Motor neuron (in vitro differentiated cells): ENCODE measurements at regions not wholly inside any gene's neighbourhood (a gene's known extent, or its start where the extent isn't known, plus 50 kb on each side); places are given as distances from the start of the nearest gene placed in this dataset.

Experiments used
- ATAC-seq, 8 experiments: fragments of 200-7000 bp; cut with Tn5 transposase; replicated peaks in 6 of 8; 2 replicates each; pipeline ENCODE4 v1.8.0; 2021; ENCODE audit warnings: mild to moderate bottlenecking in 8 of 8, moderate library complexity in 8 of 8
- H3K27ac ChIP-seq, 2 donors: fragments of 250-450 bp; sonication (Bioruptor Pico); 2 replicates each; pipeline ENCODE4 v1.9.0; 2021; ENCODE audit warnings: antibody characterized with exemption in 2 of 2, mild to moderate bottlenecking in 2 of 2, moderate library complexity in 1 of 2
- H3K4me1 ChIP-seq, 2 donors: fragments of 250-450 bp; sonication (Bioruptor Pico); replicated peaks in 1 of 2; 2 replicates each; pipeline ENCODE4 v1.6.1; 2021; ENCODE audit warnings: antibody characterized with exemption in 2 of 2, mild to moderate bottlenecking in 2 of 2, moderate library complexity in 1 of 2
- H3K4me3 ChIP-seq, 5 donors: fragments of 250-450 bp; sonication (Bioruptor Pico); 2 replicates each; pipeline ENCODE4 v1.9.0; 2021; ENCODE audit warnings: antibody characterized with exemption in 5 of 5, mild to moderate bottlenecking in 5 of 5, moderate library complexity in 4 of 5
- WGBS, 10 experiments: fragments of 450-650 bp; shearing (Covaris generic); methylation state at CpG; one replicate each; pipeline ENCODE4 v1.0.0; 2022; 5-methylcytosine and 5-hydroxymethylcytosine counted together
- in situ Hi-C, 9 experiments: fragments of 400-800 bp; cut with MboI; loops; one replicate each; pipeline ENCODE4 v1.15.0; 2021; ENCODE audit warnings: low sequenced_read_pairs in 9 of 9, low pct_unique_long_range_greater_than_20kb in 2 of 9; ENCODE audit not compliant: unreplicated experiment in 9 of 9

DNA sequence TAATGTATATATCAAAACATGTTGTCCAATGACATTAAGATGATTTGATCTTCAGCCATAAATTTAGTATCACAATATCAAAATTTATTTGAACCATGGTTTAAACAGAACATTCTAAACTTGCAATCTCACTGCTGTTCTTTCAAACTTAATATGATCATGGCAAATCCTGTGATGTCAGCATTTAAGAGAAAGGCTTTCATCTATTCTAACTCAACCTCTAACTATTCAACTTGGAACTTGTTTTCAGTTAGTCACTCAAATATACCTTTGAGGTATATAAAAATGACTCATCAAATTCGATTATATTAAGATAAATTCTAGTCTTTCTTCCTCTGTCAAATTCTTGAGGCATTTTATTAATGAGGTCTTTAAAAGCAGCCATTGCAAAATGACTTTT is 747.0 kb upstream of the FLRT2 start:
- ATAC-seq = no peak
- H3K27ac ChIP-seq = no peak overlapping the region
- no peaks in the 10 kb centered on the region for H3K4me1 ChIP-seq
- in situ Hi-C loops = no loop called here
- WGBS, 10 experiments = 0 to 40% (median 0%) methylated on average over 1 of the region's 1 CpG; no CpG with 5 or more reads in 1 of the 10 experiments
- H3K4me3 ChIP-seq = no peak overlapping the region

DNA sequence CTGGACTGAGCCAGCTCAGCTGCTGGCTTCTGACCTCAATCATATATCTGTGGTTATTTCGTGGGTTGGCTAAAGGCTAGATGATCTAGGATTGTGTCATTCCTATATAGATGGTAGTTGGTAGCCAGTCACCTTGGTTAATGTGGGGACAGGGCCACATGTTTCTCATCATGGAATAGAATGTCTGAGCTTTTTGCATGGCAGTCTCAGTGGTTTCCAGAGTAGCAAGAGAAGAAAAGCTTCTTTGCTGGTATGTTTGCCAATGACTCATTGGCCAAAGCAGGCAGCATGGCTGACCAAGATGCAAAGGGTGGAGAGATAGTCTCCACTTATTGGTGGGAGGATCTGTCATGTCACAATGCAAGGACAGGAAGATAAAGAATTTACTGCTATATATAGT is 746.4 kb upstream of the FLRT2 start:
- no peak overlapping the region for H3K27ac ChIP-seq
- H3K4me3 ChIP-seq = no peak overlapping the region
- WGBS, 10 experiments = 0 to 91% (median 62%) methylated on average over 1 of the region's 1 CpG; no CpG with 5 or more reads in 4 of the 10 experiments
- H3K4me1 ChIP-seq = no peaks in the 10 kb centered on the region
- ATAC-seq = no peak
- in situ Hi-C loops = no loop called here

DNA sequence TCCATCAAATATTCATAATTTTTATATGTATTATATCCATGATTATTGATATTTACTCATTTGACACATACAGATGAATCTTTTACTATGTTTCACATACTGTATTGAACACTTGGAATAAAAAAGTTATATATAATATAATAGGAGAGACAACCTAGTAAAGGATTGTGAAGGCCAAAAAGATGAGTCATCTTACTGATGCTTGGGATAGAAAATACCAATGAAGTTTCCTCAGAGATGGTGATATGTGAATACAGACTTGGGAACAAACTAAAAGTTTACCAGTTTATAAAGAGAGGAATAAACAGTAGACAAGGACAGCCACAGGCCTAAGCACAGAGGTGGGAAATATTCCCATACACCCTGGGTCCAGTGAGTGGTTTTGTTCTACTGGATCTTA is 743.9 kb upstream of the FLRT2 start:
- no peak for ATAC-seq
- Histone ChIP-seq H3K4me1 (no peaks in the 10 kb centered on the region), H3K4me3 (no peak overlapping the region), H3K27ac (no peak overlapping the region)
- in situ Hi-C loops = no loop called here

DNA sequence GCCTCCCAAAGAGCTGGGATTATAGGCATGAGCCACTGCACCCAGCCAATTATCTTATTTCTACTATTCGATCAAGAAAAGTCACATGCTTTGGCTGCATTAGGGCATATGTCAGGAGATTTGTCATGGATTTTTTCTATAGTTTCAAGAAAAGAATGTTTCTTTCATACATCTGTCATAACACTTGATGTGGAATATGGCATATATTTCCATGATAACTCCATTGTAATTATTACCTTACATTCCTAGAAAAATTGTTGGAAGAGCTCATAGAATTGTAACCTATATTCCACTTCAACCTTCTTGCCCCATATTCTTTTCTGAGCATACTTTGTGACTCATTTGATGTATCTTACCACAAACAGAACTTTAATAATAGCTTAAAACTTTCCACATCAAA is 740.9 kb upstream of the FLRT2 start:
- H3K27ac ChIP-seq = no peak overlapping the region
- H3K4me1 ChIP-seq = no peaks in the 10 kb centered on the region
- WGBS, 10 experiments = 0 to 100% (median 83%) methylated on average over 1 of the region's 1 CpG; no CpG with 5 or more reads in 5 of the 10 experiments
- no peak overlapping the region for H3K4me3 ChIP-seq
- in situ Hi-C loops = no loop called here
- ATAC-seq = no peak

DNA sequence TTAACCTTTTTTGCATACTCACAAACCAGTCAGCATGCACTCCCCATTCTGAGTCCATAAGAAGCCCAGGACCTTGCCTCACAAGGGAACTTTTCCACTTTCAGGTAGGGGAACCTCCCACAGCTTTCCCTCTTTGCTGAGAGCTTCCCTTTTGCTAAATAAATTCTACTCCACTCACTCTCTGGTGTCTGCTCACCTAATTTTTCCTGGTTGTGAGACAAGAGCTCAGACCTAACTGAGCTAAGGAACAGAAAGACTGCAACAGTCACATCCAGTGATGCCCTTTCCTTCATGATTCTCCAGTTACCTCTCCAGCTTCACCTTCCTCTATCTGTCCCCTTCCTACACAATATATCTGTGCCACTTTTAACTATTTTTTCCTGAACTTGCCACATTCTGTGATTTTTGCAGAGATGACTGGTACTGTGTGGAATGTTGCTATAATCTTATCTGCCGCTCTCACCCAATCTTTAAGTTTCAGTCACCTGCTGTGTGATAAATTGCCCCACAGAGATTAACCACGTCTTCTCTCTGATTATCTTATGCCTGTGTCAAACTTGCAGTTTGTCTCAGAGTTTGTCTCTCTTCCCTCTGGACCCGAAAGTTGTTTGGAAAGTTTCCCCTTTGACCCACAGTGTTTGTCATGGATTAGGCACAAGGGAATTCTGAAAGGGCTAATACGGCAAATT is 737.1 kb upstream of the FLRT2 start:
- in situ Hi-C loops = no loop called here

DNA sequence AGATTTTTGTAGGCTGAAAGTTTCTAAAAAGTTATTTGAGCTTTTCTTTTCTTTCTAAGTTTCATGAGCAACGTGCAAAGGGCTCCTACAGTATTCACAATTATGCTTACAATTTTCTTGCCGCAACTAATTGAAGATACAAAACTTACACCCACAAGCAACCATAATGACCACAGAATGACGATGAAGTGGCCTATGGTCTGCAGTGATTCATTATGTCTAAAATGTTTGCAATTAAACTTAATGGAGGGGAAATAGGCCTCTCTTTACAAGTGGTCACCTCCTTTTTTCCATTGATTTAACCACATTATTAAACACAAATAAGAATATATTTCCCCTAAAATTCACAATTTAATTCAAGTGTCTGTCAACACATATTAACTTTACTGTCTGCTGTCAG is 732.6 kb upstream of the FLRT2 start:
- Histone ChIP-seq H3K4me1 (no peaks in the 10 kb centered on the region), H3K27ac (no peak overlapping the region), H3K4me3 (no peak overlapping the region)
- 54 to 100% (median 82%) methylated on average over 1 to 3 of the region's 3 CpGs for WGBS, 10 experiments
- in situ Hi-C loops = no loop called here
- ATAC-seq = no peak

More for the DNA sequence above, 737.1 kb upstream of the FLRT2 start:
- no peak overlapping the region for H3K4me3 ChIP-seq
- ATAC-seq = no peak
- H3K27ac ChIP-seq = no peak overlapping the region
- 0 to 92% (median 66%) methylated on average over 1 to 4 of the region's 4 CpGs; no CpG with 5 or more reads in 2 of the 10 experiments for WGBS, 10 experiments
- H3K4me1 ChIP-seq = no peaks in the 10 kb centered on the region

DNA sequence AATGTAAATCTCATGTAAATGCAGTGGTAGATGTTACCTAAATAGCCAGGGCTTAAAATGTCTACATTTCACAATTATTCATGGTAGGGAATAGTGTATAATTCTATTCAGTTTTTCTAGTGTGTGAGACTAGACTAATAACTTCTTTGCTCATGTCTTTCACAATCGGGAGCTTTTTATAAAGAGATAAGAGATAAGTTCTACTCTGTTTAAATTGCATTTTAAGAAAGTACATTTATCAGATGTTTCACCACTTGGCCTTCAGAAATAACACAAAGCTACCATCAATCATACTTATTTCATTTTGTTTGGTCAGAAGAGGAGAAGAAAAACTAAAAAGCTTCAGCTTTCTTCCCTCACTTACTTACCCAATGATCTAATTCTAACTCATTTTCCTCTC is 725.5 kb upstream of the FLRT2 start:
- no peak overlapping the region for H3K27ac ChIP-seq
- ATAC-seq = no peak
- no peak overlapping the region for H3K4me3 ChIP-seq
- in situ Hi-C loops = no loop called here
- 13 to 100% (median 78%) methylated on average over 1 of the region's 1 CpG; no CpG with 5 or more reads in 2 of the 10 experiments for WGBS, 10 experiments
- no peaks in the 10 kb centered on the region for H3K4me1 ChIP-seq

DNA sequence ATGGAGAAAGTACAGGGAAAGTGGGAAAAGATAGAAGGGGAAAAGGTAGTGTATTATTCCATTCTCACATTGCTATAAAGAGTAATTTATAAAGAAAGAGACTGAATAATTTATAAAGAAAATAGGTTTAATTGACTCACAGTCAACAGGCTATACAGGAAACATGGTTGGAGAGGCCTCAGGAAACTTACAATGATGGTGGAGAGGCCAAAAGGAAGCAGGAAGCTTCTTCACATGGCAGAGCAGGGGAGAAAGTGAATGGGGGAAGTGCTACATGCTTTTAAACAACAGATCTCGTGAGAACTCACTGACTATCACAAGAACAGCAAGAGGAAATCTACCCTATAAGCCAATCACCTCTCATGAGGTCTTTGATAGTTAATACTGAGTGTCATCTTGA is 725.0 kb upstream of the FLRT2 start:
- no peak overlapping the region for H3K27ac ChIP-seq
- H3K4me3 ChIP-seq = no peak overlapping the region
- ATAC-seq = no peak
- 17 to 91% (median 50%) methylated on average over 1 of the region's 1 CpG; no CpG with 5 or more reads in 3 of the 10 experiments for whole genome bisulfite sequencing, 10 experiments
- in situ Hi-C loops = no loop called here
- no peaks in the 10 kb centered on the region for H3K4me1 ChIP-seq

DNA sequence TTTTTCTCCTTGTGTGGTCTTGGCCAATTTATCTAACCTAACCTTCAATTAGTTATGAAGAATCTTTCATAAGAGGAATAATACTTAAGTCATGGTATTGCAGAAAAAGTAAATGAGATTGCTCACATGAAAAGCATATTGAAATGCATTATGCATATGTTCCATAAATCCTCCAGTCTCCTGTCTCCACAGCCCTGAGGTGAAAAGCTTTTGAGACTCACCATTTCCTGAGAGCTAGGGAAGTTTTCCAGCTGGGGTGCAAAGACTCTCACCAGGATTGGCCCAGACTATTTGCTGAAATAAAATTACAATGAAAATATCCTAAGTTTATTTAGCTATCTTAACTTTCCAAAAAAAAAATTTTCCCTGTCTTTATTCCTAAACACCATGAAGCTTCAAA is 723.8 kb upstream of the FLRT2 start:
- Histone ChIP-seq H3K4me1 (no peaks in the 10 kb centered on the region), H3K4me3 (no peak overlapping the region), H3K27ac (no peak overlapping the region)
- no peak for ATAC-seq
- in situ Hi-C loops = no loop called here

DNA sequence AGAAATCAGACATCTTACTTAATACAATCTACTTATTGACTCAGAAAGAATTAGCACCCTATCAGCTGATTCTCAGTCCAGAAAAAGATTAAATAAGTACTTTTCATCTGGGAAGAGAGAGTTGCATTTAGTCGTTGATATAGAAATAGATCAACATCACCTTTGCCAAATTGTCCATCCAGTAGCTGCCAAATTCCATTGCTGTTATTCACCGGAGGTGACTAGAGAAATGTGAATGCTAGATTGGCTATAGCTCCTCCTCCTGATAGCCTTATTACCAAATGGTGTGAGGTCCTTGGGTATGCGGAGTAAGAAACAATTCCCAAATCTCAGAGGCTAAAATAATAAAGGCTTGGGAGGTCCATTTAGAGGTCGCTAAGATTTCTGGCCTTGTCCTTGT is 723.3 kb upstream of the FLRT2 start:
- in situ Hi-C loops = no loop called here
- no peak overlapping the region for H3K27ac ChIP-seq
- ATAC-seq = no peak
- no peak overlapping the region for H3K4me3 ChIP-seq
- H3K4me1 ChIP-seq = no peaks in the 10 kb centered on the region
- 30 to 100% (median 93%) methylated on average over 2 to 4 of the region's 4 CpGs; no CpG with 5 or more reads in 1 of the 10 experiments for WGBS, 10 experiments

DNA sequence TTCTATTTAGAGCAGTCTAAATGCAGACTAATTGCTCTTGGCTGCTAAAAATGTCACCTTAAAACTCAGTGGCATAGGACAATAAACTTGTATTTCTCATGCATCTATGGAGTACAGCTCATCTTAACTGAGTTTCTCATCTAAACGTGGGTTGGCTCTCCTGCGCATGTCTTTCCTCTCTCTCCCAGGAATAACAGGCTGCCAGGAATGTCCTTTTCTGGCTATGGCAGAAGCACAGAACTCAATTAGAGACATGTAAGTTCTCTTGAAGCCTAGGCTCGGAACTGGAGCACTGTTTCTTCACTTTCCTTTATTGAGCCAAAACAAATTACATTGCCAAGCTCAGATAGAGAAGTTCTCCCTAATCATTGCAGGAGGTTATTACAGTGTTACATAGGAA is 722.3 kb upstream of the FLRT2 start:
- in situ Hi-C loops = no loop called here
- no peak for ATAC-seq
- no peaks in the 10 kb centered on the region for H3K4me1 ChIP-seq
- H3K4me3 ChIP-seq = no peak overlapping the region
- no peak overlapping the region for H3K27ac ChIP-seq
- WGBS, 10 experiments = 0 to 100% (median 74%) methylated on average over 1 to 3 of the region's 3 CpGs; no CpG with 5 or more reads in 2 of the 10 experiments

DNA sequence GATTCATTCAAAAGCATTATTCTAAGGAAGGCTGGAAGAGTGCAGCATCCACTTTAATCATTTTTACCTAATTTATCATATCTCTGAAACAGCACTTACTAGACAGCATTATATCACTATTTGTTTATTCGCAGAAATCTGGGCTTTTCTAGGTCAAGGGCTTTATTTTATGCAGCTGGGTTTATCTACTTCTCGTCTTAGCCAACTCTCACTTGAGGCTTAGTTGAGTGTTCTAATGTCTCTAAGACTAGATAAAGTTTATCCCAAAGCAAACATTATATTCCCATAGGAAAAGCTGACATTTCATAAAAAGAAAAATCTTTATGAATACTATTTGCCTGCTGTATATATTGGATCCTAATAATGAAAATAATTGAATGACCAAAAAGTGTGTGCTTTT is 720.8 kb upstream of the FLRT2 start:
- no peak overlapping the region for H3K27ac ChIP-seq
- H3K4me1 ChIP-seq = no peaks in the 10 kb centered on the region
- no peak for ATAC-seq
- WGBS, 10 experiments = 20 to 100% (median 77%) methylated on average over 1 to 2 of the region's 2 CpGs; no CpG with 5 or more reads in 1 of the 10 experiments
- in situ Hi-C loops = no loop called here
- no peak overlapping the region for H3K4me3 ChIP-seq

DNA sequence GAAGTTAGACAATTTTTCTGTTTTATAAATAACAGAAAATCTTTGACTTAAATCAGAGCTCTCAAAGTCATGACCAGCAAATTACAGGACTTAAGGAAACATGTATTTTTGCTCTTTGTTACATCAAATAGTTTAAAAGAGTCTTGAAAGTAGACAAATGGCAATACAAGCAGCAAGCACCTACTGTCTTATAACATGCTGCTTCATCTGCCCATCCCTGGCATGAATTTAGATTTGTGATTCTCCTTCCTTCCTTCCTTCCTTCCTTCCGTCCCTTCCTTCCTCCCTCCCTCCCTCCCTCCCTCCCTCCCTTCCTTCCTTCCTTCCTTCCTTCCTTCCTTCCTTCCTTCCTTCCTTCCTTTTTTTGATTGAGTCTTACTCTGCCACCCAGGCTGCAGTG is 715.6 kb upstream of the FLRT2 start:
- H3K4me1 ChIP-seq = no peaks in the 10 kb centered on the region
- H3K27ac ChIP-seq = no peak overlapping the region
- no peak overlapping the region for H3K4me3 ChIP-seq
- in situ Hi-C loops = no loop called here
- ATAC-seq = no peak
- no CpG with 5 or more reads among the region's 1 CpG for WGBS, 10 experiments

DNA sequence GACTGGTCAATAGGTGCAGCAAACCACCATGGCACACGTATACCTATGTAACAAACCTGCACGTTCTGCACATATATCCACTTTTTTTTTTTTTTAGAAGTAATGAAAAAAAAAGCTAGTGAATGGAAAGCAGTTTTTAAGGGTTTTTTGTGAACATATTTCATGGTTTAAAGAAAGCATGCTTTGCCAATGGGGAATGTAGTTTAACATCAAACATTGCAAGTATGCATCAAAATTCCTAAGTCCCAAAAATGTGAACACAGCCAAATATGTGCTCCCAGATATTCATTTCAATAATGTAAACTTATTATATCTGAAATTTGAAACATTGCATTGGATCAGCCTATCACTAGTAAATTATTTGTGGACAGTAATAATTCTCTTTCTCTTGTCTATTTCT is 710.4 kb upstream of the FLRT2 start:
- Histone ChIP-seq H3K4me3 (no peak overlapping the region), H3K27ac (no peak overlapping the region), H3K4me1 (no peaks in the 10 kb centered on the region)
- 0 to 92% (median 71%) methylated on average over 1 to 2 of the region's 2 CpGs; no CpG with 5 or more reads in 1 of the 10 experiments for WGBS, 10 experiments
- ATAC-seq = no peak
- in situ Hi-C loops = no loop called here
